Gastroesophageal sphincter (tissue), 3 donors: ENCODE measurements at regions not wholly inside any gene's neighbourhood (a gene's known extent, or its start where the extent isn't known, plus 50 kb on each side); places are given as distances from the start of the nearest gene placed in this dataset.

Experiments
- CTCF ChIP-seq, 4 experiments: fragments of 200-600 bp in 2 of 4; fragments of 450-650 bp in 2 of 4; sonication (generic) in 1 of 4; IDR thresholded peaks; one replicate each; pipeline ENCODE4 v1.5.1; 2017 to 2019; ENCODE audit warnings: antibody characterized with exemption in 4 of 4, mild to moderate bottlenecking in 2 of 4, moderate library complexity in 2 of 4
- EP300 ChIP-seq: sonication (generic); formaldehyde crosslinking; IDR thresholded peaks from one replicate; pipeline ENCODE4 v1.6.1; 2017; ENCODE audit warnings: antibody characterized with exemption, mild to moderate bottlenecking
- POLR2A ChIP-seq, 2 donors: fragments of 450-650 bp; IDR thresholded peaks; one replicate each; pipeline ENCODE4 v1.6.1; 2017; ENCODE audit warnings: antibody characterized with exemption in 2 of 2, mild to moderate bottlenecking in 2 of 2, moderate library complexity in 1 of 2

- TF ChIP-seq CTCF (IDR thresholded peaks at IDR 0.05) (no peak), POLR2A (IDR thresholded peaks at IDR 0.05) (no peak), EP300 (no peak)
Measured at GRCh38 chrY:11064376-11064775, 1536.7 kb downstream of the TSPY10 start.
